IMR-90 (cell line): ENCODE measurements at regions not wholly inside any gene's neighbourhood (a gene's known extent, or its start where the extent isn't known, plus 50 kb on each side); places are given as distances from the start of the nearest gene placed in this dataset.

Experiments
- ATAC-seq: fragments of 200-7000 bp; cut with Tn5 transposase; 2 replicates; pipeline ENCODE4 v1.9.1; 2020; ENCODE audit warnings: low read depth, mild to moderate bottlenecking, moderate library complexity
- BruUV-seq: library from RNA; stranded (reverse); fragments of 400-500 nt; replicated peaks from 2 replicates; lab custom pipeline; 2021; lab: Mats Ljungman, UMichigan
- CTCF ChIA-PET: fragments of 300-600 bp; formaldehyde crosslinking; extraction: SDS; loops from one replicate; lab custom pipeline; 2021; ENCODE audit warnings: antibody characterized with exemption; lab: Yijun Ruan, JAX
- POLR2A ChIA-PET: fragments of 300-600 bp; sonication (Branson Sonifier 250); formaldehyde crosslinking; loops from one replicate; lab custom pipeline; 2022; ENCODE audit warnings: antibody characterized with exemption; ENCODE audit not compliant: unreplicated experiment; lab: Charles Lee
- DNase-seq: peaks from one replicate; pipeline ENCODE4 v3.0.0; 2013
- H2AFZ ChIP-seq: replicated peaks from 2 replicates; pipeline ENCODE3; 2013; ENCODE audit warnings: low read length, mild to moderate bottlenecking; ENCODE audit not compliant: poor library complexity
- H2AK5ac ChIP-seq: 2 replicates; pipeline ENCODE4 v1.6.1; 2013; ENCODE audit warnings: low read depth, low read length, inconsistent platforms
- H2AK9ac ChIP-seq: replicated peaks from 2 replicates; pipeline ENCODE3; 2013; ENCODE audit warnings: mild to moderate bottlenecking, low read depth, low read length, moderate library complexity; ENCODE audit not compliant: poor library complexity
- H2BK120ac ChIP-seq: 2 replicates; pipeline ENCODE4 v1.6.1; 2013; ENCODE audit warnings: low read depth, low read length, inconsistent platforms
- H2BK15ac ChIP-seq: 3 replicates; pipeline ENCODE4 v1.6.1; 2013; ENCODE audit warnings: low read depth, low read length, inconsistent platforms
- H2BK20ac ChIP-seq: 2 replicates; pipeline ENCODE4 v1.6.1; 2013; ENCODE audit warnings: low read depth, mild to moderate bottlenecking, inconsistent platforms, low read length, moderate library complexity
- H2BK5ac ChIP-seq: 2 replicates; pipeline ENCODE4 v1.6.1; 2013; ENCODE audit warnings: mild to moderate bottlenecking, low read depth, low read length, inconsistent platforms; ENCODE audit not compliant: poor library complexity, severe bottlenecking
- H3K14ac ChIP-seq: replicated peaks from 2 replicates; pipeline ENCODE4 v1.6.1; 2013; ENCODE audit warnings: low read depth, low read length, inconsistent platforms
- H3K18ac ChIP-seq: 2 replicates; pipeline ENCODE4 v1.6.1; 2013; ENCODE audit warnings: low read depth, low read length, control low read depth
- H3K23ac ChIP-seq: 2 replicates; pipeline ENCODE4 v1.6.1; 2013; ENCODE audit warnings: low read depth, low read length, inconsistent platforms
- H3K27ac ChIP-seq: 2 replicates; pipeline ENCODE4 v1.5.1; 2013; ENCODE audit warnings: mild to moderate bottlenecking, control low read depth, low read length; ENCODE audit not compliant: insufficient read depth
- H3K27me3 ChIP-seq: 2 replicates; pipeline ENCODE4 v1.6.1; 2013; ENCODE audit warnings: low read length; ENCODE audit not compliant: control insufficient read depth, insufficient read depth
- H3K36me3 ChIP-seq: 2 replicates; pipeline ENCODE4 v1.6.1; 2013; ENCODE audit warnings: low read length, mixed read lengths; ENCODE audit not compliant: control insufficient read depth, insufficient read depth
- H3K4ac ChIP-seq: 2 replicates; pipeline ENCODE4 v1.6.1; 2013; ENCODE audit warnings: low read depth, low read length, inconsistent platforms
- H3K4me1 ChIP-seq: 2 replicates; pipeline ENCODE4 v1.6.1; 2013; ENCODE audit warnings: low read length, mixed read lengths; ENCODE audit not compliant: control insufficient read depth, insufficient read depth
- H3K4me2 ChIP-seq: 2 replicates; pipeline ENCODE4 v1.6.1; 2013; ENCODE audit warnings: low read depth, mild to moderate bottlenecking, control low read depth, low read length, moderate library complexity
- H3K4me3 ChIP-seq: 2 replicates; pipeline ENCODE4 v1.5.1; 2013; ENCODE audit warnings: low read depth, mild to moderate bottlenecking, control low read depth, low read length, moderate library complexity; ENCODE audit not compliant: insufficient read depth
- H3K56ac ChIP-seq: 2 replicates; pipeline ENCODE4 v1.6.1; 2013; ENCODE audit warnings: low read length, inconsistent platforms; ENCODE audit not compliant: insufficient read depth; ENCODE audit errors: extremely low read depth
- H3K79me1 ChIP-seq, 2 experiments: 2 replicates each; pipeline ENCODE4 v1.6.1; 2013; ENCODE audit warnings: low read length in 2 of 2, inconsistent platforms in 1 of 2, low read depth in 1 of 2
- H3K9ac ChIP-seq: 2 replicates; pipeline ENCODE4 v1.6.1; 2013; ENCODE audit warnings: low read depth, low read length, control low read depth
- H3K9me1 ChIP-seq: 2 replicates; pipeline ENCODE4 v1.6.1; 2013; ENCODE audit warnings: low read length, inconsistent platforms; ENCODE audit not compliant: insufficient read depth
- H3K9me3 ChIP-seq: 2 replicates; pipeline ENCODE4 v1.6.1; 2013; ENCODE audit warnings: low read length; ENCODE audit not compliant: control insufficient read depth, insufficient read depth
- H4K20me1 ChIP-seq: 2 replicates; pipeline ENCODE4 v1.6.1; 2013; ENCODE audit warnings: low read length, inconsistent platforms; ENCODE audit not compliant: insufficient read depth
- H4K5ac ChIP-seq: 2 replicates; pipeline ENCODE4 v1.6.1; 2013; ENCODE audit warnings: mild to moderate bottlenecking, low read depth, low read length, control low read depth
- H4K8ac ChIP-seq, 2 experiments: 2 replicates each; pipeline ENCODE4 v1.6.1; 2013; ENCODE audit warnings: low read depth in 2 of 2, low read length in 2 of 2, control low read depth in 1 of 2, inconsistent platforms in 1 of 2
- H4K91ac ChIP-seq: 2 replicates; pipeline ENCODE4 v1.6.1; 2013; ENCODE audit warnings: low read depth, low read length, inconsistent platforms; ENCODE audit not compliant: insufficient read depth
- MAZ ChIP-seq: IDR thresholded peaks from 2 replicates; pipeline ENCODE4 v1.6.1; 2012; ENCODE audit warnings: low read depth, mild to moderate bottlenecking, low read length, improper control_type of control experiment, moderate library complexity, borderline replicate concordance
- RAD21 ChIP-seq: IDR thresholded peaks from 2 replicates; pipeline ENCODE4 v1.6.1; 2012; ENCODE audit warnings: low read length, improper control_type of control experiment
- SMC3 ChIP-seq: fragments of 150-350 bp; IDR thresholded peaks from 2 replicates; pipeline ENCODE4 v1.6.1; 2016; ENCODE audit warnings: low read depth, mild to moderate bottlenecking, antibody characterized with exemption, low read length, moderate library complexity
- WGBS, 2 experiments: methylation state at CpG; one replicate each; pipeline versions ENCODE4 v1.1.5 to v1.1.7; 2013; ENCODE audit warnings: missing lambda C conversion rate in 2 of 2; ENCODE audit not compliant: insufficient read length in 1 of 2; ENCODE audit errors: extremely low coverage in 2 of 2; 5-methylcytosine and 5-hydroxymethylcytosine counted together
- dilution Hi-C: fragments of 300-500 bp; cut with HindIII; formaldehyde crosslinking; loops from one replicate; pipeline ENCODE4 v1.14.3; 2018; ENCODE audit warnings: low sequenced_read_pairs; ENCODE audit not compliant: unreplicated experiment
- in situ Hi-C: fragments of 300-500 bp; cut with MboI; formaldehyde crosslinking; loops from 3 replicates; pipeline ENCODE4 v1.14.3; 2019; ENCODE audit warnings: low sequenced_read_pairs, inconsistent platforms, mixed read lengths
- intact Hi-C: fragments of 100-400 bp; cut with micrococcal nuclease; formaldehyde crosslinking; loops from 2 replicates; pipeline ENCODE4 v1.10.0; 2022
- TF ChIP-seq, protein P1 (sequence below): conservative IDR thresholded peaks from 2 replicates; pipeline ENCODE4 v1.5.1; 2012; ENCODE audit warnings: mild to moderate bottlenecking, low read depth, low read length, improper control_type of control experiment

DNA sequence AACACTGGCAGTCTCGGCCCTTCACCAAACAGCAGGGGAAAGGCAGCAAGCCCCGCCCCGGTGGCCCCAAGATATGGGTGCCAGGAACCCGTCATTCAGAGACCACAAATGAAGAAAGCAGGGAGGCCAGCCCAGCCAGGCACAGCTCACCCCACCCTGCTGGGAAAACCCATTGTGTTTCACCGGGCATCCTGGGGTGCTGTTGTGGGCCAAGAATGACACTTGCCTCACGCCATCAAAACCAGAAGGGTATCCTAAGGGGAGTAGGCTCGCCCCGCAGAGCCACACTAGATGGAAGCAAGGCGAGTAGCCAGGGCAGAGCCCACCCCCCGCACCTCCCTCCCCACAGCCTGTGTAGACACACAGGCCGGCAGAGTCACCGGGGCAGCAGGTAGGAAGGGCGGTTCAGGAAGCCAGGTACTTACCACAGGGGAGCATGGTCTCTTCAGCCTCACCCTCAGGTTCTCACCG lies 72.5 kb upstream of the KCNMA1 start (continued):
- TF ChIP-seq SMC3 (no peak), MAZ (no peak)

DNA sequence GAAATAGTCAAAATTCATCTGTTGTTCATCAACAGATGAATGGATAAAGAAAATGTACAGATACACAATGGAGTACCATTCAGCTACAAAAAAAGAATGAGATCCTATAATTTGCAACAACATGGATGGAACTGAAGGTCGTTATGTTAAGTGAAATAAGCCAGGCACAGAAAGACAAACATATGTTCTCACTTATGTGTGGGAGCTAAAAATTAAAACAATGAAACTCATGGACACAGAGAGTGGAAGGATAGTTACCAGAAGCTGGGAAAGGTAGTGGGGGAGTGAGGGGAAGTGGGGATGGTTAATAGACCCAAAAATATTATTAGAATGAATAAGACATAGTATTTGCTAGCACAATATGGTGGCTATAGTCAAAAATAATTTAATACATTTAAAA lies 70.0 kb upstream of the KCNMA1 start:
- Histone ChIP-seq H4K8ac (no peak overlapping the region), H2AK5ac (no peak overlapping the region), H3K36me3 (no peaks in the 10 kb centered on the region; the same call in 1 of the 2 replicates), H3K27ac (no peak overlapping the region), H3K9me3 (no peaks in the 10 kb centered on the region), H3K14ac (no peak overlapping the region), H2BK120ac (no peak overlapping the region), H3K79me1 (no peaks in the 10 kb centered on the region), H3K4me2 (no peak overlapping the region), H4K20me1 (no peaks in the 10 kb centered on the region), H3K4me3 (no peak overlapping the region), H3K9me1 (0 out of 2 replicates have a peak, but pooled peaks cover 3% of the 10 kb centered on the region), H4K91ac (no peak overlapping the region), H2AFZ (no peak overlapping the region), H3K4me1 (no peaks in the 10 kb centered on the region), H4K5ac (no peak overlapping the region), H2BK5ac (no peak overlapping the region), H3K27me3 (peaks cover 6% of the 10 kb centered on the region), H2AK9ac (no peak overlapping the region), H3K56ac (no peak overlapping the region), H2BK15ac (no peak overlapping the region), H3K18ac (no peak overlapping the region), H3K23ac (no peak overlapping the region), H3K4ac (no peak overlapping the region), H3K9ac (no peak overlapping the region), H2BK20ac (no peak overlapping the region)
- WGBS, 2 experiments: no CpG with 5 or more reads among the region's 1 CpG
- POLR2A ChIA-PET: no interaction called here
- CTCF ChIA-PET: no interaction called here
- DNase-seq (no peak), ATAC-seq (no peak)
- TF ChIP-seq SMC3: no peak
- TF ChIP-seq RAD21: no peak
- TF ChIP-seq, protein P1, sequence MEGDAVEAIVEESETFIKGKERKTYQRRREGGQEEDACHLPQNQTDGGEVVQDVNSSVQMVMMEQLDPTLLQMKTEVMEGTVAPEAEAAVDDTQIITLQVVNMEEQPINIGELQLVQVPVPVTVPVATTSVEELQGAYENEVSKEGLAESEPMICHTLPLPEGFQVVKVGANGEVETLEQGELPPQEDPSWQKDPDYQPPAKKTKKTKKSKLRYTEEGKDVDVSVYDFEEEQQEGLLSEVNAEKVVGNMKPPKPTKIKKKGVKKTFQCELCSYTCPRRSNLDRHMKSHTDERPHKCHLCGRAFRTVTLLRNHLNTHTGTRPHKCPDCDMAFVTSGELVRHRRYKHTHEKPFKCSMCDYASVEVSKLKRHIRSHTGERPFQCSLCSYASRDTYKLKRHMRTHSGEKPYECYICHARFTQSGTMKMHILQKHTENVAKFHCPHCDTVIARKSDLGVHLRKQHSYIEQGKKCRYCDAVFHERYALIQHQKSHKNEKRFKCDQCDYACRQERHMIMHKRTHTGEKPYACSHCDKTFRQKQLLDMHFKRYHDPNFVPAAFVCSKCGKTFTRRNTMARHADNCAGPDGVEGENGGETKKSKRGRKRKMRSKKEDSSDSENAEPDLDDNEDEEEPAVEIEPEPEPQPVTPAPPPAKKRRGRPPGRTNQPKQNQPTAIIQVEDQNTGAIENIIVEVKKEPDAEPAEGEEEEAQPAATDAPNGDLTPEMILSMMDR: no peak
- in situ Hi-C loops: no loop called here
- dilution Hi-C loops: no loop called here
- intact Hi-C loops: no loop called here
- BruUV-seq: no TSS peak
